H1 (cell line): ENCODE measurements at regions not wholly inside any gene's neighbourhood (a gene's known extent, or its start where the extent isn't known, plus 50 kb on each side); places are given as distances from the start of the nearest gene placed in this dataset.

ENCODE experiments used
- CTCF ChIA-PET: fragments of 300-600 bp; sonication (Branson Sonifier 250); formaldehyde crosslinking; loops from one replicate; lab custom pipeline; 2021; ENCODE audit not compliant: partially characterized antibody; lab: Charles Lee
- POLR2A ChIA-PET: fragments of 300-600 bp; sonication (Branson Sonifier 250); formaldehyde crosslinking; loops from one replicate; lab custom pipeline; 2021; ENCODE audit warnings: inconsistent platforms; ENCODE audit not compliant: partially characterized antibody; lab: Charles Lee
- DNase-seq, 2 experiments: peaks; one replicate each; pipeline versions ENCODE4 v3.0.0 to v3.0.0-alpha.2; 2010 to 2022; ENCODE audit warnings: low spot score in 2 of 2, low read depth in 1 of 2, mixed read lengths in 1 of 2
- FAIRE-seq: peaks from 2 replicates; lab custom pipeline; 2011; peaks lifted over from hg19 to GRCh38; lab: Jason Lieb, UNC
- H2AFZ ChIP-seq: 2 replicates; pipeline ENCODE4 v1.8.1; 2012; ENCODE audit warnings: low read length, inconsistent platforms
- H2AK5ac ChIP-seq: 2 replicates; pipeline ENCODE4 v1.6.1; 2013; ENCODE audit warnings: low read depth, low read length
- H2BK120ac ChIP-seq: replicated peaks from 2 replicates; pipeline ENCODE3; 2013; ENCODE audit warnings: low read depth, low read length, inconsistent platforms
- H2BK12ac ChIP-seq: 2 replicates; pipeline ENCODE4 v1.6.1; 2013; ENCODE audit warnings: low read depth, low read length
- H2BK15ac ChIP-seq: 2 replicates; pipeline ENCODE4 v1.6.1; 2013; ENCODE audit warnings: low read length
- H2BK20ac ChIP-seq: 2 replicates; pipeline ENCODE4 v1.6.1; 2013; ENCODE audit warnings: low read length
- H2BK5ac ChIP-seq: 2 replicates; pipeline ENCODE4 v1.6.1; 2013; ENCODE audit warnings: low read depth, low read length
- H3K14ac ChIP-seq: 2 replicates; pipeline ENCODE4 v1.6.1; 2013; ENCODE audit warnings: inconsistent platforms; ENCODE audit not compliant: insufficient read length
- H3K18ac ChIP-seq: 2 replicates; pipeline ENCODE4 v1.6.1; 2013; ENCODE audit warnings: low read length; ENCODE audit errors: extremely low read depth
- H3K23ac ChIP-seq: 2 replicates; pipeline ENCODE4 v1.6.1; 2013; ENCODE audit warnings: inconsistent platforms; ENCODE audit not compliant: insufficient read length
- H3K23me2 ChIP-seq: 2 replicates; pipeline ENCODE4 v1.6.1; 2013; ENCODE audit warnings: low read depth, low read length
- H3K27ac ChIP-seq: 2 replicates; pipeline ENCODE4 v1.6.1; 2011; ENCODE audit warnings: low read depth, low read length, inconsistent platforms
- H3K27me3 ChIP-seq, 4 experiments: replicated peaks in 1 of 4; 1 replicate in 1 of 4; 2 replicates in 3 of 4; pipeline versions ENCODE4 v1.6.1 to v1.8.1; 2011 to 2013; ENCODE audit warnings: low read length in 3 of 4, mild to moderate bottlenecking in 3 of 4, inconsistent platforms in 2 of 4, mixed read lengths in 2 of 4, moderate library complexity in 1 of 4; ENCODE audit not compliant: control insufficient read depth in 3 of 4, insufficient read depth in 3 of 4; ENCODE audit errors: extremely low read depth in 1 of 4
- H3K36me3 ChIP-seq, 4 experiments: 2 replicates each; pipeline versions ENCODE4 v1.6.1 to v1.8.1; 2011 to 2013; ENCODE audit warnings: mild to moderate bottlenecking in 4 of 4, low read length in 3 of 4, moderate library complexity in 2 of 4, control low read depth in 1 of 4, inconsistent platforms in 1 of 4; ENCODE audit not compliant: insufficient read depth in 4 of 4, control insufficient read depth in 2 of 4
- H3K4ac ChIP-seq: replicated peaks from 2 replicates; pipeline ENCODE3; 2013; ENCODE audit warnings: low read length, low read depth, mixed read lengths, inconsistent platforms; ENCODE audit not compliant: insufficient read length
- H3K4me1 ChIP-seq, 4 experiments: replicated peaks in 1 of 4; 1 replicate in 1 of 4; 2 replicates in 3 of 4; pipeline versions ENCODE4 v1.6.1 to v1.8.1; 2011 to 2013; ENCODE audit warnings: low read length in 3 of 4, inconsistent platforms in 2 of 4, mixed read lengths in 1 of 4; ENCODE audit not compliant: insufficient read depth in 4 of 4, control insufficient read depth in 3 of 4
- H3K4me2 ChIP-seq, 2 experiments: 2 replicates each; pipeline versions ENCODE4 v1.6.1 to v1.8.1; 2011 to 2013; ENCODE audit warnings: low read depth in 2 of 2, low read length in 2 of 2, control low read depth in 1 of 2, inconsistent platforms in 1 of 2, mild to moderate bottlenecking in 1 of 2; ENCODE audit not compliant: insufficient read depth in 1 of 2
- H3K4me3 ChIP-seq, 4 experiments: fragments of 200-600, 300-600 bp in 1 of 4; sonication (generic), shearing (Covaris generic), sonication (Bioruptor Twin) in 1 of 4; 2 replicates each; pipeline versions ENCODE4 v1.5.1 to v1.8.1; 2011 to 2016; ENCODE audit warnings: low read length in 4 of 4, low read depth in 3 of 4, control low read depth in 2 of 4, inconsistent platforms in 2 of 4, mild to moderate bottlenecking in 2 of 4, mixed read lengths in 1 of 4, moderate library complexity in 1 of 4; ENCODE audit not compliant: insufficient read depth in 2 of 4; ENCODE audit errors: extremely low read depth in 1 of 4
- H3K56ac ChIP-seq: replicated peaks from 2 replicates; pipeline ENCODE3; 2013; ENCODE audit warnings: low read depth, mild to moderate bottlenecking, mixed read lengths, low read length, inconsistent platforms; ENCODE audit not compliant: insufficient read length
- H3K79me1 ChIP-seq: 2 replicates; pipeline ENCODE4 v1.6.1; 2013; ENCODE audit warnings: low read depth, low read length, control low read depth
- H3K79me2 ChIP-seq, 2 experiments: 2 replicates each; pipeline versions ENCODE4 v1.6.1 to v1.8.1; 2012 to 2013; ENCODE audit warnings: low read length in 2 of 2, mild to moderate bottlenecking in 2 of 2, inconsistent platforms in 1 of 2; ENCODE audit not compliant: insufficient read depth in 2 of 2, control insufficient read depth in 1 of 2
- H3K9ac ChIP-seq, 4 experiments: replicated peaks in 1 of 4; 1 replicate in 1 of 4; 2 replicates in 3 of 4; pipeline versions ENCODE4 v1.6.1 to v1.8.1; 2011 to 2013; ENCODE audit warnings: low read depth in 3 of 4, low read length in 3 of 4, control low read depth in 2 of 4, mild to moderate bottlenecking in 2 of 4, moderate library complexity in 2 of 4, inconsistent platforms in 1 of 4; ENCODE audit errors: extremely low read depth in 1 of 4
- H3K9me3 ChIP-seq, 2 experiments: 2 replicates each; pipeline versions ENCODE4 v1.6.1 to v1.8.1; 2012 to 2013; ENCODE audit warnings: mild to moderate bottlenecking in 2 of 2, moderate library complexity in 2 of 2, control low read depth in 1 of 2, inconsistent platforms in 1 of 2, low read depth in 1 of 2, low read length in 1 of 2, mixed read lengths in 1 of 2; ENCODE audit not compliant: insufficient read depth in 2 of 2
- H4K20me1 ChIP-seq, 2 experiments: replicated peaks in 1 of 2; 2 replicates each; pipeline versions ENCODE3 to v1.8.1; 2011 to 2013; ENCODE audit warnings: inconsistent platforms in 2 of 2, low read length in 2 of 2, mild to moderate bottlenecking in 1 of 2; ENCODE audit not compliant: insufficient read depth in 2 of 2, control insufficient read depth in 1 of 2
- H4K5ac ChIP-seq: 2 replicates; pipeline ENCODE4 v1.6.1; 2013; ENCODE audit warnings: low read length, low read depth, mixed read lengths, inconsistent platforms; ENCODE audit not compliant: insufficient read length
- H4K8ac ChIP-seq: 2 replicates; pipeline ENCODE4 v1.8.0; 2013; ENCODE audit warnings: mild to moderate bottlenecking, moderate library complexity, low read length, inconsistent platforms; ENCODE audit not compliant: insufficient read depth; ENCODE audit errors: extremely low read depth
- H4K91ac ChIP-seq: replicated peaks from 2 replicates; pipeline ENCODE3; 2013; ENCODE audit warnings: low read length, mixed read lengths, inconsistent platforms; ENCODE audit not compliant: insufficient read length
- ATF2 ChIP-seq: IDR thresholded peaks from 2 replicates; pipeline ENCODE4 v1.6.1; 2012; ENCODE audit warnings: low read length, inconsistent platforms
- ATF3 ChIP-seq: IDR thresholded peaks from 2 replicates; pipeline ENCODE4 v1.6.1; 2011; ENCODE audit warnings: low read depth, mild to moderate bottlenecking, low read length; ENCODE audit not compliant: insufficient read depth
- BACH1 ChIP-seq: IDR thresholded peaks from 2 replicates; pipeline ENCODE4 v1.6.1; 2012; ENCODE audit warnings: low read length, improper control_type of control experiment
- CBX8 ChIP-seq: fragments of 300-800, 300-1000 bp; sonication (generic); IDR thresholded peaks from 2 replicates; pipeline ENCODE4 v1.7.1; 2016; ENCODE audit warnings: low read depth, low read length, borderline replicate concordance
- CHD1 ChIP-seq: IDR thresholded peaks from 2 replicates; pipeline ENCODE4 v1.6.1; 2012; ENCODE audit warnings: low read depth, low read length, improper control_type of control experiment
- GTF2F1 ChIP-seq: IDR thresholded peaks from 2 replicates; pipeline ENCODE4 v1.6.1; 2012; ENCODE audit warnings: low read depth, low read length, improper control_type of control experiment, borderline replicate concordance
- JUND ChIP-seq: IDR thresholded peaks from 2 replicates; pipeline ENCODE4 v1.6.1; 2011; ENCODE audit warnings: mild to moderate bottlenecking, improper control_type of control experiment, low read length
- KDM5A ChIP-seq: fragments of 200-600 bp; IDR thresholded peaks from 2 replicates; pipeline ENCODE4 v1.7.1; 2012; ENCODE audit warnings: mild to moderate bottlenecking, low read length, inconsistent platforms, mixed read lengths
- POLR2A ChIP-seq, 2 experiments: IDR thresholded peaks; 1 replicate in 1 of 2; 2 replicates in 1 of 2; pipeline ENCODE4 v1.6.1; 2011; ENCODE audit warnings: low read depth in 2 of 2, low read length in 2 of 2, mild to moderate bottlenecking in 2 of 2; ENCODE audit errors: control extremely low read depth in 1 of 2
- RAD21 ChIP-seq, 2 experiments: IDR thresholded peaks in 1 of 2; conservative IDR thresholded peaks in 1 of 2; 2 replicates each; pipeline ENCODE4 v1.6.1; 2011; ENCODE audit warnings: low read depth in 2 of 2, low read length in 2 of 2, improper control_type of control experiment in 1 of 2, inconsistent platforms in 1 of 2, mild to moderate bottlenecking in 1 of 2, moderate library complexity in 1 of 2
- SP1 ChIP-seq: IDR thresholded peaks from 2 replicates; pipeline ENCODE4 v1.6.1; 2011; ENCODE audit warnings: low read depth, low read length
- SP4 ChIP-seq: IDR thresholded peaks from 2 replicates; pipeline ENCODE4 v1.6.1; 2012; ENCODE audit warnings: low read length, inconsistent platforms
- TAF7 ChIP-seq: optimal IDR thresholded peaks from 2 replicates; pipeline ENCODE3; 2011; ENCODE audit warnings: low read depth, mild to moderate bottlenecking, inconsistent platforms, low read length, moderate library complexity, borderline replicate concordance
- WGBS, 2 experiments: shearing (Covaris generic) in 1 of 2; methylation state at CpG; one replicate each; pipeline versions ENCODE4 v1.1.6 to v1.1.7; 2013 to 2015; ENCODE audit warnings: low lambda C conversion rate in 2 of 2, mixed read lengths in 2 of 2, inconsistent platforms in 1 of 2, low coverage in 1 of 2, missing lambda C conversion rate in 1 of 2; ENCODE audit not compliant: insufficient replicate concordance in 2 of 2, insufficient coverage in 1 of 2, insufficient read length in 1 of 2; ENCODE audit errors: extremely low coverage in 1 of 2, missing lambda C conversion rate in 1 of 2; 5-methylcytosine and 5-hydroxymethylcytosine counted together

GRCh38 chr5:158032246-158032645 lies 173.3 kb upstream of the CLINT1 start:
- H2BK15ac ChIP-seq, result no peak overlapping the region
- H3K79me2 ChIP-seq, result no peaks in the 10 kb centered on the region
- H4K20me1 ChIP-seq, result no peaks in the 10 kb centered on the region
- H2BK12ac ChIP-seq, result no peak overlapping the region
- no peak overlapping the region for H3K4ac ChIP-seq
- no peak overlapping the region for H3K9ac ChIP-seq
- H3K36me3 ChIP-seq, result no peaks in the 10 kb centered on the region
- H2BK120ac ChIP-seq, result no peak overlapping the region
- no peak overlapping the region for H2BK20ac ChIP-seq
- peaks cover 17 to 29% of the 10 kb centered on the region in 2 experiments for H3K9me3 ChIP-seq
- no peak overlapping the region for H3K18ac ChIP-seq
- no peak for FAIRE-seq
- no peak overlapping the region for H3K14ac ChIP-seq
- no peak overlapping the region for H3K56ac ChIP-seq
- H2AK5ac ChIP-seq, result no peak overlapping the region
- no peaks in the 10 kb centered on the region for H3K79me1 ChIP-seq
- no peak overlapping the region for H3K4me3 ChIP-seq
- no peaks in the 10 kb centered on the region for H3K4me1 ChIP-seq
- H3K4me2 ChIP-seq, result no peak overlapping the region
- POLR2A ChIA-PET, result no interaction called here
- no peak overlapping the region for H4K8ac ChIP-seq
- CTCF ChIA-PET, result no interaction called here
- no peak overlapping the region for H4K91ac ChIP-seq
- no peak for DNase-seq
- no peak overlapping the region for H2BK5ac ChIP-seq
- H3K23me2 ChIP-seq, result no peaks in the 10 kb centered on the region
- H4K5ac ChIP-seq, result no peak overlapping the region
- H2AFZ ChIP-seq, result no peak overlapping the region
- WGBS, 2 experiments, result 83% methylated on average over 1 of the region's 1 CpG; no CpG with 5 or more reads in 1 of the 2 experiments
- H3K27ac ChIP-seq, result no peak overlapping the region
- no peak overlapping the region for H3K23ac ChIP-seq
- no peaks in the 10 kb centered on the region for H3K27me3 ChIP-seq
- TF ChIP-seq ATF3, result no peak
- TF ChIP-seq GTF2F1, result no peak
- TF ChIP-seq JUND, result no peak
- TF ChIP-seq SP4, result no peak
- no peak for TF ChIP-seq ATF2
- no peak for TF ChIP-seq SP1
- TF ChIP-seq POLR2A (IDR thresholded peaks at IDR 0.05; ENCODE audit: control extremely low read depth in 1 of 2, low read depth in 2 of 2, low read length in 2 of 2), result no peak
- TF ChIP-seq CBX8, result no peak
- no peak for TF ChIP-seq KDM5A
- no peak for TF ChIP-seq CHD1
- no peak for TF ChIP-seq RAD21 (IDR thresholded peaks at IDR 0.05 in 1 of 2, conservative IDR thresholded peaks at IDR 0.05 in 1 of 2; ENCODE audit: low read depth in 2 of 2, low read length in 2 of 2)
- TF ChIP-seq TAF7, result no peak
- no peak for TF ChIP-seq BACH1
